K562 (cell line): ENCODE measurements at regions not wholly inside any gene's neighbourhood (a gene's known extent, or its start where the extent isn't known, plus 50 kb on each side); places are given as distances from the start of the nearest gene placed in this dataset.

Source experiments
- ILK ChIP-seq: fragments of 450-650 bp; IDR thresholded peaks from 2 replicates; pipeline ENCODE4 v1.6.1; 2016; ENCODE audit warnings: missing genetic modification characterization, low read depth, mild to moderate bottlenecking, missing compliant biosample characterization, moderate library complexity, borderline replicate concordance
- MXD1 ChIP-seq: fragments of 250-450 bp; sonication (Bioruptor Pico); IDR thresholded peaks from 2 replicates; pipeline ENCODE4 v1.8.0; 2021; ENCODE audit warnings: borderline replicate concordance, mild to moderate bottlenecking, moderate library complexity; ENCODE audit not compliant: poor library complexity, severe bottlenecking
- NKRF ChIP-seq: fragments of 450-650 bp; IDR thresholded peaks from 2 replicates; pipeline ENCODE4 v1.6.1; 2016; ENCODE audit warnings: borderline replicate concordance
- POLR2B ChIP-seq: fragments of 450-650 bp; IDR thresholded peaks from 2 replicates; pipeline ENCODE4 v1.6.1; 2018; ENCODE audit warnings: low read depth; ENCODE audit not compliant: partially characterized antibody
- PRDM10 ChIP-seq: fragments of 450-650 bp; IDR thresholded peaks from 2 replicates; pipeline ENCODE4 v1.6.1; 2018; ENCODE audit not compliant: partially characterized antibody
- RBM22 ChIP-seq: fragments of 200-400 bp; formaldehyde crosslinking; IDR thresholded peaks from 2 replicates; pipeline ENCODE4 v1.6.1; 2018; ENCODE audit warnings: low read length, low read depth; ENCODE audit not compliant: poor library complexity, severe bottlenecking
- RBM39 ChIP-seq: fragments of 200-400 bp; formaldehyde crosslinking; optimal IDR thresholded peaks from 2 replicates; pipeline ENCODE3; 2018; ENCODE audit warnings: low read depth, low read length
- SMARCA4 ChIP-seq: fragments of 450-650 bp; IDR thresholded peaks from 2 replicates; pipeline ENCODE4 v1.6.1; 2016
- SRF ChIP-seq, 2 experiments: fragments of 250-450, 450-650 bp in 1 of 2; sonication (Bioruptor Pico) in 1 of 2; sonication (generic) in 1 of 2; formaldehyde crosslinking; IDR thresholded peaks; 2 replicates each; pipeline versions ENCODE4 v1.5.0 to v1.5.1; 2020 to 2022; ENCODE audit warnings: mild to moderate bottlenecking in 1 of 2, missing genetic modification reagents in 1 of 2
- YBX1 ChIP-seq: fragments of 450-650 bp; IDR thresholded peaks from 2 replicates; pipeline ENCODE4 v1.7.1; 2016; ENCODE audit warnings: mild to moderate bottlenecking
- TF ChIP-seq, protein P1 (sequence below), 3 experiments: fragments of 200-800 bp in 1 of 3; fragments of 250-450 bp in 1 of 3; fragments of 450-650 bp in 1 of 3; sonication (Bioruptor Pico) in 1 of 3; sonication (Bioruptor generic) in 1 of 3; formaldehyde crosslinking in 1 of 3; IDR thresholded peaks; 2 replicates each; pipeline versions ENCODE4 v1.6.1 to v1.8.0; 2016 to 2022; ENCODE audit warnings: mild to moderate bottlenecking in 2 of 3, missing genetic modification characterization in 2 of 3, missing compliant biosample characterization in 1 of 3, moderate library complexity in 1 of 3
- TF ChIP-seq, protein P2 (sequence below): sonication (generic); formaldehyde crosslinking; IDR thresholded peaks from 2 replicates; pipeline ENCODE4 v1.5.0; 2020; ENCODE audit warnings: missing genetic modification reagents

GRCh38 chr11:72493426-72494108, 59.2 kb upstream of the CLPB start (continued):
- TF ChIP-seq PRDM10 (no peak), ILK (tag) (no peak), NKRF (no peak), POLR2B (no peak), RBM22 (no peak), MXD1 (CRISPR knock-in tag) (no peak), YBX1 (no peak), SMARCA4 (peak; percentile 98), RBM39 (no peak), SRF (CRISPR knock-in tag; IDR thresholded peaks at IDR 0.05) (no peak)
- TF ChIP-seq, protein P1, sequence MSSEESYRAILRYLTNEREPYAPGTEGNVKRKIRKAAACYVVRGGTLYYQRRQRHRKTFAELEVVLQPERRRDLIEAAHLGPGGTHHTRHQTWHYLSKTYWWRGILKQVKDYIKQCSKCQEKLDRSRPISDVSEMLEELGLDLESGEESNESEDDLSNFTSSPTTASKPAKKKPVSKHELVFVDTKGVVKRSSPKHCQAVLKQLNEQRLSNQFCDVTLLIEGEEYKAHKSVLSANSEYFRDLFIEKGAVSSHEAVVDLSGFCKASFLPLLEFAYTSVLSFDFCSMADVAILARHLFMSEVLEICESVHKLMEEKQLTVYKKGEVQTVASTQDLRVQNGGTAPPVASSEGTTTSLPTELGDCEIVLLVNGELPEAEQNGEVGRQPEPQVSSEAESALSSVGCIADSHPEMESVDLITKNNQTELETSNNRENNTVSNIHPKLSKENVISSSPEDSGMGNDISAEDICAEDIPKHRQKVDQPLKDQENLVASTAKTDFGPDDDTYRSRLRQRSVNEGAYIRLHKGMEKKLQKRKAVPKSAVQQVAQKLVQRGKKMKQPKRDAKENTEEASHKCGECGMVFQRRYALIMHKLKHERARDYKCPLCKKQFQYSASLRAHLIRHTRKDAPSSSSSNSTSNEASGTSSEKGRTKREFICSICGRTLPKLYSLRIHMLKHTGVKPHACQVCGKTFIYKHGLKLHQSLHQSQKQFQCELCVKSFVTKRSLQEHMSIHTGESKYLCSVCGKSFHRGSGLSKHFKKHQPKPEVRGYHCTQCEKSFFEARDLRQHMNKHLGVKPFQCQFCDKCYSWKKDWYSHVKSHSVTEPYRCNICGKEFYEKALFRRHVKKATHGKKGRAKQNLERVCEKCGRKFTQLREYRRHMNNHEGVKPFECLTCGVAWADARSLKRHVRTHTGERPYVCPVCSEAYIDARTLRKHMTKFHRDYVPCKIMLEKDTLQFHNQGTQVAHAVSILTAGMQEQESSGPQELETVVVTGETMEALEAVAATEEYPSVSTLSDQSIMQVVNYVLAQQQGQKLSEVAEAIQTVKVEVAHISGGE (CRISPR knock-in tag; IDR thresholded peaks at IDR 0.05) = 0 out of 6 replicates have a peak, but pooled peaks of 1 of the 3 experiments have one; percentile 42
- TF ChIP-seq, protein P2, sequence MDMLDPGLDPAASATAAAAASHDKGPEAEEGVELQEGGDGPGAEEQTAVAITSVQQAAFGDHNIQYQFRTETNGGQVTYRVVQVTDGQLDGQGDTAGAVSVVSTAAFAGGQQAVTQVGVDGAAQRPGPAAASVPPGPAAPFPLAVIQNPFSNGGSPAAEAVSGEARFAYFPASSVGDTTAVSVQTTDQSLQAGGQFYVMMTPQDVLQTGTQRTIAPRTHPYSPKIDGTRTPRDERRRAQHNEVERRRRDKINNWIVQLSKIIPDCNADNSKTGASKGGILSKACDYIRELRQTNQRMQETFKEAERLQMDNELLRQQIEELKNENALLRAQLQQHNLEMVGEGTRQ (CRISPR knock-in tag) = no peak
